Right renal pelvis (tissue), 4 donors: ENCODE measurements at regions not wholly inside any gene's neighbourhood (a gene's known extent, or its start where the extent isn't known, plus 50 kb on each side); places are given as distances from the start of the nearest gene placed in this dataset.
"Not testable (repeated sequence)": the region's sequence is repeated elsewhere in the genome, so short reads cannot be mapped to it uniquely, and the experiment has no call there.

Experiments used
- DNase-seq, 4 donors: peaks; one replicate each; pipeline ENCODE4 v3.0.0-alpha.2; 2013; ENCODE audit warnings: low read depth in 4 of 4, low spot score in 3 of 4, missing footprints in 1 of 4

DNA sequence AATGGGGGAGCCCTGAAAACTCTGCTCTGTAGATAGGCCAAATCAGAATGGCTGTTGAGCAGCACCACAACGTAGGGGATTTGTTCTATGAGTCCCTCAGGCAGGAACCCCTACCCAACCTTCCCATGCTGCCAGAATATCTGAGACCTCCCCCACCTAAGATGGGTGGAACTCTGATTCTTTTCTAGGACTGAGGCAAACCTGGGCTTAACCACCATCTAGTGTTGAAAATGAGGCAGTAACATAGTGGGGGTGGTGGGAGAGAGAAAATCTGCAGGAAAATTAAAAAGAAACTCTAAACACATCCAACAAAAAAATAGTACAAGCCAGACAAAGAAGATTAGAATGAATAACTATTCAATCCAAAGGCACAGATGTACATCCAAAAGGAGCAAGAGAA is 228.4 kb downstream of the ATPSCKMT start:
- no peak for DNase-seq

DNA sequence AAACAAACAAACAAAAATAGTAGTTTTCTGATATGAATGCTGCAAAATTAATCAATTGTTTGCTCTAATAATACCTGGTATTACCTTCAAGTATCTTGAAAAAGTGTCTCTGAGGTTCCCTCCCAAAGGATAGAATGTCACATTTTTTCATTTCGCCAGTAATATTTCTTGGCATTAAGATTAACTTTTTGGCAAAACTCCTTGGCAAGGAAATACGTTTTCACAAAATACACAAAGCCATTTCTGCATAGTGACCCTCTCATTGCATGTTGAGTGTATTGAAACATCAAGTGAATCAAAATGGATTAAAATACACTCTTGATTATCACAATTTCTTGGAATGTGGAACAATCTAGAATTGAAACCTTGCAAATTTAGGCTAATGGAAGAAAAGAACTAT is 230.5 kb downstream of the ATPSCKMT start:
- no peak for DNase-seq

DNA sequence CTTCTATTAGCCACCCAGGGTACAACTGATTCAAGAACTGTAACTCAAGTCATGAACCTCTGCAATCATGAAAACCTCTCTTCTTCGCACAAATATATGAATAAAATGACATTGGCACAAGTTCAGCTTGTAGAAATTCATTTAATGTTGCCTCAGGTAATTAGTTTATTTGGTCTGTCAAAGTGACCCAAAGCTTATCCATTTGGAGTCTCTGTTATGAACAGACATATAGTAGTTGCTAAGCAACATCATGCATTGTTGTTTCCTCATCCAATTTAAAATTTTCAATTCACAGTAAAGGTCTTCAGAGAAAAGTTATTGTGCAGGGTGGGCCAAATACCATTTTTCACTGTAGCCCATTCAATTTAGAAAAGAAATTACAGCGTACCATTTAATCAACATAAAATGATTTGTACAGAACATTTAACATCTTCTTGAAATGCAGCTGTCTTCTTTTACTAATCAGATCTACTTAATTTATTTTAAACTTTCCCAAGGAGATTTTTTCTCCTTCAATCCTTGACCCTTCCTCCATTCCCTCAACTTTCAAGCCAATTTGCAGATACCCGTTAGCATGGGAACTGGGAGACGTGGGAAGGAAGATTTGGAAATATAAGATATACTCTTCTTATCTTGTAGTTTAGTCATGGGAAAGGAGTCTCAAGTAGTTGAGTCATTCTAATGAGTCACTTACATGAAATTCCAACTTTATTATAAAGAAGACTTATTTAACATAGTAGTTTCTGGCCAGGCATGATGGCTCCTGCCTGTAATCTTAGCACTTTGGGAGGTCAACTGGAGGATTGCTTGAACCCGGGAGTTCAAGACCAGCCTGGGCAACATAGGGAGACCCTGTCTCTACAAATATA is 231.3 kb downstream of the ATPSCKMT start:
- no peak for DNase-seq

DNA sequence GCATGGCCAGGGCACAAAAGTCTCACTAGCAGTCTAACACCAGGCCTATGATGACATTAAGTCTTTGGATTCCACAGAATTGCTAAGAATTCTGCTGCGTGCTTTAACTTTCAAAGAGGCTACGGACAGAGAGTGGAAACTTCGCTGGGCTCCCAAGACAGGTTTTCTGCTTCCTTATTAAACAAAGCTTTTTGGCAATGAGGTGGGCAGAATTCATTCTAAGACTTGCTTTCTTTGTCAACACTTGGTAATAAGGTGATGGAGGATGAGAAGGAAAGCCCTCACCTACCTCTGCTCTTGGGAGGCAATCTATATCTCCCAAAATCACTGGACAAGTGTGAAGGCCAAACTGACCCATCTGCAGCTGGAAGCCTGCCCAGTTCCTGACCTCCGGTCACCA is 231.9 kb downstream of the ATPSCKMT start:
- no peak for DNase-seq

DNA sequence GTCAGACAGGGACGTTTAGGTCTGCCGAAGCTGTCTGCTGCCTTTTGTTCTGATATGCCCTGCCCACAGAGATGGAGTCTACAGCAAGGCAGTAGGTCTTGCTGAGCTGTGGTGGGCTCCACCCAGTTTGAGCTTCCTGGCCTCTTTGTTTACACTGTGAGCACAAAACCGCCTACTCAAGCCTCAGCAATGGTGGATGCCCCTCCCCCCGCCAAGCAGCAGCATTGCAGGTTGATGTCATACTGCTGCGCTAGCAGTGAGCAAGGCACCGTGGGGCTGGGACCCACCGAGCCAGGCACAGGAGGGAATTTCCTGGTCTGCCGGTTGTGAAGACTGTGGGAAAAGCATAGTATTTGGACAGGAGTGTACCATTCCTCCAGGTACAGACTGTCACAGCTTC is 233.1 kb downstream of the ATPSCKMT start:
- not testable (repeated sequence) for DNase-seq

DNA sequence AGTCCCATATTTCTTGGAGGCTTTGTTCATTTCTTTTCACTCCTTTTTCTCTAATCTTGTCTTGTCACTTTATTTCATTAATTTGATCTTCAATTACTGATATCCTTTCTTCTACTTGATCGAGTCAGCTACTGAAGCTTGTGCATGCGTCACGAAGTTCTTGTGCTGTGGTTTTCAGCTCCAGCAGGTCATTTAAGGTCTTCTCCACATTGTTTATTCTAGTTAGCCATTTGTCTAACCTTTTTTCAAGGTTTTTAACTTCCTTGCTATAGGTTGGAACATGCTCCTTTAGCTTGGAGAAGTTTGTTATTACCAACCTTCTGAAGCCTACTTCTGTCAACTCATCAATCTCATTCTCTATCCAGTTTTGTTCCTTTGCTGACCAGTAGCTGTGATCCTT is 234.0 kb downstream of the ATPSCKMT start:
- not testable (repeated sequence) for DNase-seq

DNA sequence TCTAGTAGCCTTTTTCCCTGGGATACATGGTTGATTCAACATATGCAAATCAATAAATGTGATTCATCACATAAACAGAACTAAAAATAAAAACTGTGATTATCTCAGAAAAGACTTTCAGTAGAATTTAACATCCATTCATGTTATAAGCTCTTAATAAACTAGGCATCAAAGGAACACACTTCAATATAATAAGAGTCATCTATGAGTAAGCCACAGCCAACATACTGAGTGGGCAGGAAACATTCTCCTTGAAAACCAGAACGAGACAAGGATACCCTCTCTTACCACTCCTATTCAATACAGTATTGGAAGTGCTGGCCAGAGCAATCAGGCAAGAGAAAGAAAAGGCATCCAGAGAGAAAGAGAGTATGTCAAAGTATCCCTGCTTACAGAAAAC is 239.9 kb downstream of the ATPSCKMT start:
- DNase-seq, result no peak

DNA sequence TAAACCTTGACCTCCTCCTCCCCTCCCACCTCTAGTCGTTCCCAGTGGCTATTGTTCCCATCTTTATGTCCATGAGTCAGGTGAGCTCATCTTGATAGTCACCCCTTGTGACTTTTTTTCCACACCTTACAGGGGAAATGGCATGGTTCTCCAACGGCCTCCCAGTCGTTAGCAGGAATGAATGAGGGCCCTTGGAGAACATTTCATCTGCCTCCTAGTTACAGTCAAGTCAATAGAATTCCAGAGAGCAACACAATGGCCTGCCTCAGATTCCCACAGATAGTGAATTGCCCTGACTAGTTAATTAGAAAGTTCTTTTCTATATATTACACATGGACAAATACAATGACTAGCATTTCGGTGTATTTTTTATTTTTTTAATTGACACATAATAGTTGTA is 262.6 kb downstream of the ATPSCKMT start:
- no peak for DNase-seq

DNA sequence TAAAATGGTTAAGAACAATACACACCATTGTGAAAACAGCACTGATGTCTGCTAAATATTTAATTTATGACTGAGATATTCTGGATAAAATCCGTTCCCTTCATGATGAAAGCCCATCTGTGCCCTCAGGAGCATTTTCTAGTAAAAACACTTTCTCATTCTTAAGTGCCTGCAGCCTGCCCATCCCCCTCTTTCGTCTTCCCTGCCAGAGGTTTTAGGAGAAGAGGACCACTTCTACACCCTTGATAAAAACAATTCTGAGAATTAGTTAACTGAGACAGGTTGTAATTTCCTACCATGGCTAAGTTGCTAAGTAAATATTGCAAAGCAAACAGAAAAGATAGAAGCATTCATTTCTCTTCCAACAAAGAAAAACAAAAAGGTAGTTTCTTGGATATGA is 272.6 kb downstream of the ATPSCKMT start:
- DNase-seq, result no peak

DNA sequence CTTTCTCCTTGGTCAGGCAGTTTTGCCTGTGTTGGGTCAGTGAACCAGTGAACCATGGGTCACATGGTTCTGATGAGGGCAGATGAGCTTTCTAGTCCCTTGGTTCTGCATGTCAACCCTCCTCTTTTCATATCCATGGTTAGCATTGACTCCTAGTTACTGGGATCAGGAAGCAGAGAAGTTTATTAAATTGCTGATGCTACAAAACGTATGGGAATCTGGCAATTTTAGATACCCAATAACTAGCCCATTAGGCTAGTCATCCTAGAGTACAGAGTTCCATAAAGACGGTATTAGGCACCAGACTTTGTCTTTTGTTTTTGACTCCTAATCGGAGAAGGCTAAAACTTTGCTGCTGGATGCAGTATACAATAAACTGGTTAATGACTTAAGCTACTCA is 273.1 kb downstream of the ATPSCKMT start:
- no peak for DNase-seq

DNA sequence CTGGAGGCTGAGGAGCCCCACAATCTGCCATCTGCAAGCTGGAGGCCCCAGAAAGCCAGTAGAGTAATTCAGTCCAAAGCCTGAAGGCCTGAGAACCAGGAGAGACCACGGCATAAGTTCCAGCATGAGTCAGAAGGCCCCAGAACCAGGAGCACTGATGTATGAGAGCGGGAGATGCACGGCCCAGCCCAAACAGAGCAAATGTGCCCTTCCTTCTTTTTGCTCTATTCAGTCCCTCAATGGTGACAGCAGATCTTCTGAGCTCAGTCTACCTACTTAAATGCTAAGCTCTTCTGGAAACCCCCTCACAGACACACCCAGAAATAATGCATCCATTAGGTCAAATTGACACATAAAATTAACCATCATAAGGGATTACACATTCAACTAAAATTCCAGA is 277.6 kb downstream of the ATPSCKMT start:
- no peak for DNase-seq

DNA sequence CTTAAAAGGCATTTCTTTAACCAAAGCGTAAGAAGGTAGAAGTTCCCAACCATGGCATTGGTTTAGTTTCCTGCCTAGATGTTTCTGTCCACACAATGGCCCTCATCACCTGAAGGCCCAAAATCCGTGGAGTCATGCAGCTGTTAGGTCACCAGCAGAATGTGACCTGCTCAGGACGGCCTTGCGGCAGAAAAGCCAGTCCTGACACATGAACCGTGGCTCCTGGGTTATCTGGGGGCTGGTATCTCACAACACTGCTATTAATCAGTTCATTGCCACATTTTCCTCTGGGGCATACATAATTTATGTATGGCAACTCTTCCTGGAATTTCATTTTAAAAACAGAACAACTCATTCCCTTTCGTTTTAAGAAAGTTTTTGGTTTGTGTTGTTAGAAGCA is 278.4 kb downstream of the ATPSCKMT start:
- no peak for DNase-seq

DNA sequence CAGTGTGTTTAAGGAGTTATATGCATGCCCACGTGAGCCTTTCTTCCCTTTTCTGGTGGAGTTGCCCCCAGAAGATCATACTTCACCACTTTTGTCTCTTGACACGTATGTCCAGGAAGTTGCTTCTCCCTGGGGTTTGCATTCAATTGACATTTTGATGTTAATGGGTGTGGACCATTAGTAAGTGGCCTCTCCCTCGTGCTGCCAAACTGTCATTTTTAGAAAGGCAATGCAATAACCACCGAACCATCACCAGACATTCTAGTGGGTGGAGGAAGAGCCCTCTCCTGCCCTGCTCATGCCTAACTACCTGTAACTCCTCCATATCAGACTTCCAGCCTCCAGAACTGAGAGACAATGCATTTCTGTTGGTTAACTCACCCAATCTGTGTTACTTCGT is 290.8 kb downstream of the ATPSCKMT start:
- DNase-seq, result no peak

DNA sequence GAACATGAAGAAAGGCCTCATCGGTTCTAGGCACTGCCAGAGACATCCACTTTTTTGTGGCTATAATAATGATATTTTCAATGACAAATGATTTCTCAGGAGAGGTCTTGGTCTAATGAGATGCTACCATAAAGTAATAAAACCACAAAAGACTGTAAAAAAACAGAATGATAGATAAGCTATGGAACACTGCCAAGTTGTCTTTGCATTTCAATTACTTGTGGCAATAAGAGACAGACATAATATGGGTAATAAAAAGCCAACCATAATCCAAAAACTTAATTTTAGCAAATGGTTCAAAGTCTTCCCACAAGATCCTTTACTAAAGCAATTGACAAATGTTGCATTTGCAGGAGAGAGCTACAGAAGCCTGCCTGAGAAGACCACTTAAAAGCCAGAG is 292.5 kb downstream of the ATPSCKMT start:
- no peak for DNase-seq

DNA sequence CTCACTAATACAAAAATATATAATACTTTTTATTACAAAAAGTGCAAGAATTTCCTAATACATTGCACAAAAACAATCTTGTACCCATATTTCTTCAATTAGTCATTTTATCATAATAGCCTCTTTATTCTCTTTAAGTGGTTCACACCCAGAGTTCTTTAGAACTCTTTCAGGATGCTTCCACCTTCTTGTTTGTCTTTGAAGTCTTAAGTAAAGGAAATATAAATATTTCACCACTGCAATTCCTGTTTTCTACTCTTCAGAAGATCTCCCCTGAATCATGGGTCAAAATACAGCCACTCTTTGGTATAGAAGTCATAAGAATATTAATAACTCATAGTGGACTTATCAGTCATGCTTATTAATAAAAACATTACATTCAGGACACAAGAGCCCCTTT is 293.0 kb downstream of the ATPSCKMT start:
- DNase-seq, result no peak

DNA sequence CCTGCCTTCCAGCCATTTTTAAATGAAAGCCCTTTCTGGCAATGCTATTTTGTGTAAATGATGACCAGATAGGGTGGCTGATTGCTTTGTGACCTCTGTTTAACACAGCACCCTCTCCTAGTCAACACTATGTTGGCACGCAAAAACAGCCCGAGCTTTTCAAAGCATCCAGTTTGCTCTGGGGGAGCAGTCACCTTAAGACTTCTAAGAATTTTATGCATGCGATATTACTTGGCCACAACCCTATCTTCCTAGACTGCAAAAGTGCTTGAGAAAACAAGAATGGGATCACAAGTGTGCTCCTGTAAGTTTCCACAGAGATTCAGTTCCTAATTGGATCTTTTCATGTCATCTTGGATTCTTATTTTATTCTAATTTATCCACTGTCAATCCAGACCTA is 294.1 kb downstream of the ATPSCKMT start:
- DNase-seq, result no peak

DNA sequence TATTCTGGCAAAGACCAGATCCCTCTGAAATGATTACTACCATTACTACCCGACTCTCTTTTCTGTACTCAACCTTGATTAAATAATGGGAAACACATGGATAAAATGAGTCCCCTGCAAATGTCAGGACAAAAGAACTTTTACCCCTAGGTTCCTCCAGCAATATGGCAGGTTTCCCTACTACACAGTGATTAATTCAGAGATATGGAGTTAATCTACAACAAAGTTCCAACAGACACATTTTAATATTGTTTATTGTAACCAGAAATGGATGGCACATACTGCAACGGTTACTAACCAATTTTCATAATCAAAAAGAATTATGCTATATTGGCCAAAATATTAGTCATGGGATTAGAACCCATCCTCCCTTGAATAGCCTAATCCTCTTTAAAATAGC is 294.8 kb downstream of the ATPSCKMT start:
- DNase-seq, result no peak

DNA sequence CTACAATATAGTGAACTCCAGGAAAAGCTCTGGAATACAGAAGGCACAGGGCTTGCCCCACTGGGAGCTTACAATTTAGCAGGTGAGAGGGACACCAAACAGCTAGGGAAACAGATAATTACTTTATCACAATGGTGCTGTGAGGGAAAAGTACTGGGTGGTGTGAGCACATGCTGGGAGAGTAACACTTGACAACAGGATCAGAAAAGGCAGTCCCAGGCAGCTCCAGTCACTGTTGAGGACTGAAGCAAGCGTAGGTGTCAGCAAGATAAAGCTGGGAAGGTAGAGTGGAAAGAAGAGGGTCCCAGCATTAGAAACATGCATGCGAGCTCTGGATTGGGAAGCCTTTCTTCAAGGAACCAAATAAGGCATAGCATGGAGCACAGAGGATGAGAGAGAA is 296.0 kb downstream of the ATPSCKMT start:
- DNase-seq, result no peak

DNA sequence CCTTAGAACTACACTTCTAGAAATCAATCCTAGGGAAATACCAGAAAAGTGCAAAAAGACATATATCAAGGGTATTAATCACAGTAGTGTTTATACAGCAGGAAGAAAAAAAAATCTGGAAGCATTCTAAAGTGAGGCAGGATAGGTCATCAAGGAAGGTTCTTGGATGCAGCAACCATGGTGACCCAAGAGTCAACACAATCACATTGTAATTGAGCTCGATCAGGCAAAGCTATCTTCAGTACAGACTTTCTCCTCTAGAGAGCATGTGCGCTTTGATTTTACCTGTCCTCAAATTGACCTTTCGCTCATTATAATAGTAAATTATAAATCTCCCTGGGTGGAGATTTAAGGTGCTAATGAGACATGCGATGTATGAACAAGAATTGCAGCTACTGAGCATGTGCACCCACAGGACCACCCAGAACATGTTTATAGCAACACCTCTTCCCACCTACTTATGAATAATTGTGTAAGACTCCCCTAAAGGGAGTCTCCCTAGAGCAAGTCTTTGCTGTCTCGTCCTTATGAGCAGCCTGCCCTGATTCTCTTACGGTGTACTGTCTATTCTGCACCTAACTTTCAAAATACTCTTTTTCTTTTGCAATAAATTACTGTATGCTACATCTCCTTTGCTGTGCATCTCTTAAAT is 297.7 kb downstream of the ATPSCKMT start:
- DNase-seq, result no peak

DNA sequence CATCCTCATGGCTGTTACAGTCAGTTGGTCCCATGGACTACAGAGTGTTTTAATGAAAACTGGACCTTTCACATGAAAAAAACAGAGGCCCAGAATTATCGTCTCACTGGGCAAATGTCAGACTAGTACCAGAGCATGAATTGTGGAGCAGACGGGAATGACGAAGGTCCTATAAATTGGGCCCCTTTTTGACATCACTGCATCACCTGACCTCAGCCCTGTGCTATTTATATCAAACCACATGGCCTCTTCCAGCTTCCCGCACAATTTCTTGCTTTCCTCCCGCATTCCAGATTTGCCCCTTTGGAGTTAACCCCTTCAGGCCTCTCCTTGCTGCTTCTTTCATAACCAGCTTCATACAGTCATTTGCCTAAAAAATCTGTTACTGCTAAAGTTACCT is 301.7 kb downstream of the ATPSCKMT start:
- no peak for DNase-seq

DNA sequence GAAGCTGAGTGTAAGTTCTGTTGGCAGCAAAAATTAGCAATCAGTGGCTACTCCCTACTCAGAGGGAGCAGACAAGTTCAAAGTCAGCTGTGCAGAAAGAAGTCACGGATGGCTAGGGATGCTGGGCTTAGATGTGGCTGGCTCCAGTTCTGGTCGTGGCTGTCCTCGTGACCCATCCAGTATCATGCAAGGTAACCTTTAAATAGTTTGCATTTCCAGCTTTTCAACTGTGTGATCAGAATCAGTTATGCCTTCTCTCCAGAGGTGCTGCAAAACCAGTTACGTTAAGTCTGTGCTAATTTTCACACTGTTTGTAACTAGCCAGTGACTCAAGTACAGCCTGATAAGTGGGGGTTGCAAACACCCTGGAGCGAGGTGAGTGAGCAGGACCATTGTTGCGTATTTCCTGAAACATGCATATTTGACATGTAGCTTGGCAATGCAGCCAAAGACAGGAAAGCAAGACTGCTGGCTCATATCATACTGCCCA is 302.4 kb downstream of the ATPSCKMT start:
- DNase-seq, result peak in 1 of 4 donors; percentile 26

DNA sequence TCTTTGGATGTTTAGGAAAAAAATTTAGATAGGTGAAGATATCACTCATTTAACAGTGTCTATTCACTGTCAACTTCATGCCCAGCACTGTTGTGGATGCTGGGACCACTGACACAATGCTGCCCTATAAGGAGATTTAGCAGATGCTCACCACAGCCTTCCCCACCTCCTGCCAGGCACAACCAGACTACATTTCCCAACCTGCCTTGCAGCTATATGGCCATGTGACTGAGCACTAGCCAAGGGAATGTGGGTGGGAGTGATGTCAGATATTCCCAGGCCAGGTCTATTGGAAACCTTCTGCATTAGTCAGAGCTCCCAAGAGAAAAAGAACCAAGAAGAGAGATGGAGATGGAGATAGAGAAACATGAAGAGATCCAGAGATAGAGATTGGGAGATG is 302.6 kb upstream of the TAS2R1 start:
- DNase-seq, result no peak
